Spleen (tissue), 11 donors: ENCODE measurements at regions not wholly inside any gene's neighbourhood (a gene's known extent, or its start where the extent isn't known, plus 50 kb on each side); places are given as distances from the start of the nearest gene placed in this dataset.

Experiments
- DNase-seq: peaks from one replicate; pipeline ENCODE4 v3.0.0-alpha.2; 2020
- H3K27ac ChIP-seq, 8 donors: fragments of 200-600 bp; sonication (generic) in 7 of 8; 1 replicate in 4 of 8; 2 replicates in 4 of 8; pipeline versions ENCODE4 v1.5.0 to v1.8.0; 2016 to 2021; ENCODE audit warnings: inconsistent platforms in 4 of 8, mild to moderate bottlenecking in 4 of 8, moderate library complexity in 1 of 8
- H3K27me3 ChIP-seq, 7 donors: fragments of 200-600 bp; sonication (generic) in 6 of 7; replicated peaks in 1 of 7; 1 replicate in 4 of 7; 2 replicates in 3 of 7; pipeline versions ENCODE4 v1.5.0 to v1.8.0; 2016 to 2021; ENCODE audit warnings: inconsistent platforms in 3 of 7, mild to moderate bottlenecking in 1 of 7
- H3K36me3 ChIP-seq, 6 donors: fragments of 200-600 bp; sonication (generic) in 5 of 6; 1 replicate in 4 of 6; 2 replicates in 2 of 6; pipeline versions ENCODE4 v1.5.0 to v1.8.0; 2016 to 2021; ENCODE audit warnings: inconsistent platforms in 2 of 6
- H3K4me1 ChIP-seq, 6 donors: fragments of 200-600 bp; sonication (generic) in 5 of 6; 1 replicate in 3 of 6; 2 replicates in 3 of 6; pipeline versions ENCODE4 v1.5.0 to v1.8.0; 2016 to 2021; ENCODE audit warnings: inconsistent platforms in 3 of 6
- H3K4me3 ChIP-seq, 8 donors: fragments of 200-600 bp; sonication (generic) in 7 of 8; 1 replicate in 4 of 8; 2 replicates in 4 of 8; pipeline versions ENCODE4 v1.5.0 to v1.8.0; 2016 to 2021; ENCODE audit warnings: inconsistent platforms in 4 of 8, mild to moderate bottlenecking in 4 of 8, moderate library complexity in 2 of 8
- H3K9me3 ChIP-seq, 8 donors: fragments of 200-600 bp; sonication (generic) in 7 of 8; 1 replicate in 4 of 8; 2 replicates in 4 of 8; pipeline versions ENCODE4 v1.5.0 to v1.8.0; 2016 to 2021; ENCODE audit warnings: inconsistent platforms in 4 of 8
- POLR2A ChIP-seq, 3 donors: fragments of 450-650 bp; IDR thresholded peaks; one replicate each; pipeline ENCODE4 v1.5.1; 2017; ENCODE audit warnings: antibody characterized with exemption in 3 of 3, mild to moderate bottlenecking in 1 of 3
- POLR2AphosphoS5 ChIP-seq, 3 donors: sonication (generic); formaldehyde crosslinking; IDR thresholded peaks; one replicate each; pipeline ENCODE4 v1.5.1; 2017; ENCODE audit warnings: antibody characterized with exemption in 3 of 3
- WGBS, 5 donors: extraction: QIAGEN DNeasy Blood & Tissue Kit in 3 of 5; methylation state at CpG; one replicate each; pipeline versions ENCODE4 v1.1.5 to v1.1.7; 2013 to 2018; 5-methylcytosine and 5-hydroxymethylcytosine counted together
- intact Hi-C: fragments of 100-400 bp; cut with DNase I; formaldehyde crosslinking; loops from one replicate; pipeline ENCODE4 v1.15.0; 2023; ENCODE audit warnings: low total_unique reads
- TF ChIP-seq, protein P1 (sequence below), 11 experiments: fragments of 200-600 bp in 7 of 11; fragments of 450-650 bp in 4 of 11; sonication (generic) in 4 of 11; IDR thresholded peaks in 8 of 11; conservative IDR thresholded peaks in 3 of 11; 1 replicate in 7 of 11; 2 replicates in 4 of 11; pipeline versions ENCODE4 v1.4.0 to v1.8.0; 2016 to 2021; ENCODE audit warnings: antibody characterized with exemption in 11 of 11, inconsistent platforms in 4 of 11, mild to moderate bottlenecking in 1 of 11
- donor health status: healthy with polysubstance abuse.
- donor health status: DM: no; HTN: no; CAD: no; lungs with moderate emphysema.
- donor health status: DM: no; HTN: no; CAD: no.
- donor health status: Bipolar disorder and iron deficiency.
- donor health status: healthy.
- donor health status: DM: no; HTN: no; CAD: no.
- donor health status: DM: yes; HTN: yes; CAD: no.

DNA sequence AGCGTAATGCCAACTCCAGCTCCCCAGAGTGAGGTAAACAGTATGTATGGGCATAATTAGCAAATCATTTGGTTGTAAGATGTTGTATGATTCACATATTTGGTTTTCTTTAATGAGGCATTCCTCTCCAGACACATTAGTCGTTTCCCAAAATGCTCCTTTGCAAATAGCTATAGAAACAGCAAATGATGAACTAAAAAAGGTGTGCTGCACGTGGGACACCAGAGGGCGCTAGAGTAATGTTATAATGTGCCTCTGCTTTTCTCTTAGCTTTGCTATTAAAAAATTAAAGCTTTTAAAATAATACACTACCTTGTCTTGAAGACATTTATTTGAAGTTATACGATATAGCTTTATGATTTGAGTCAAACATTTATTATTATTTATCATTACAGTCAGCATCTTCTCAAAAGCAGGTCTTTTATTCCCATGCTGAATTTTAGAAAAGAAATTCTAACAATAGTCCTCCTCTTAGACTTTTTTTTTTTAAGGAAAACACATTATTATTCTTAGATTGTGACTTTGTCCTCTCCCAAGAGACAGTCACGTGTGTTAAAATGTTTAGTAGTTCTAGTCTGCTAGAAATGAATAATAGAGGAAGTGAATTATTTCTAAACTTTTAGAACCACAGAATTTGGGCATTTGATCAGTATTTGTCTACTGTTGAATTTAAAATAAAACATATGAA is 121.6 kb upstream of the FRY start:
- DNase-seq = no peak
- Histone ChIP-seq H3K27me3 (no peaks in the 10 kb centered on the region), H3K27ac (peak overlapping the region in 3 of 8 donors; percentile 7 to 53 (median 28)), H3K4me1 (peaks cover 5 to 42% (median 21%) of the 10 kb centered on the region in 6 donors), H3K4me3 (no peak overlapping the region), H3K36me3 (no peaks in the 10 kb centered on the region), H3K9me3 (no peaks in the 10 kb centered on the region)
- intact Hi-C loops = loop anchor here (5.0 kb wide), 1 partner anchor 402 kb away; no protein-coding TSS in a partner anchor
- 15 to 18% (median 17%) methylated on average over 6 of the region's 6 CpGs for WGBS, 5 donors
- TF ChIP-seq POLR2A (IDR thresholded peaks at IDR 0.05) = no peak
- TF ChIP-seq, protein P1, sequence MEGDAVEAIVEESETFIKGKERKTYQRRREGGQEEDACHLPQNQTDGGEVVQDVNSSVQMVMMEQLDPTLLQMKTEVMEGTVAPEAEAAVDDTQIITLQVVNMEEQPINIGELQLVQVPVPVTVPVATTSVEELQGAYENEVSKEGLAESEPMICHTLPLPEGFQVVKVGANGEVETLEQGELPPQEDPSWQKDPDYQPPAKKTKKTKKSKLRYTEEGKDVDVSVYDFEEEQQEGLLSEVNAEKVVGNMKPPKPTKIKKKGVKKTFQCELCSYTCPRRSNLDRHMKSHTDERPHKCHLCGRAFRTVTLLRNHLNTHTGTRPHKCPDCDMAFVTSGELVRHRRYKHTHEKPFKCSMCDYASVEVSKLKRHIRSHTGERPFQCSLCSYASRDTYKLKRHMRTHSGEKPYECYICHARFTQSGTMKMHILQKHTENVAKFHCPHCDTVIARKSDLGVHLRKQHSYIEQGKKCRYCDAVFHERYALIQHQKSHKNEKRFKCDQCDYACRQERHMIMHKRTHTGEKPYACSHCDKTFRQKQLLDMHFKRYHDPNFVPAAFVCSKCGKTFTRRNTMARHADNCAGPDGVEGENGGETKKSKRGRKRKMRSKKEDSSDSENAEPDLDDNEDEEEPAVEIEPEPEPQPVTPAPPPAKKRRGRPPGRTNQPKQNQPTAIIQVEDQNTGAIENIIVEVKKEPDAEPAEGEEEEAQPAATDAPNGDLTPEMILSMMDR (IDR thresholded peaks at IDR 0.05 in 8 of 11, conservative IDR thresholded peaks at IDR 0.05 in 3 of 11) = peak; percentile 47 to 88 (median 79)

DNA sequence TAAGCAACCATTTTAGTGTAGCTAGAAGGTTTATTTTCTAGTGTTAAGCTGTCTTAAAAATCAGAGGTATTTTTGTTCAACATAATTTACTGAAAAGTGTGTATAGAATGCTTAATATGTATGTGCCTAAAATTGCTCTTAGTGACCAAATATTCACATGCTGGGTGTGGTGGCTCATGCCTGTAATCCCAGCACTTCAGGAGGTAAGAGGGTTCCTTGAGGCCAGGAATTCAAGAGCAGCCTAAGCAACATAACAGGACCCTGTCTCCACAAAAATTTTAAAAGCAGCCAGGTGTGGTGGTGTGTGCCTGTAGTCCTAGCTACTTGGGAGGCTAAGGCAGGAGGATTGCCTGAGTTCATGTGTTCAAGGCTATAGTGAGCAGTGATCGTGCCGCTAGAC is 120.9 kb upstream of the FRY start:
- no peak overlapping the region for H3K4me3 ChIP-seq
- no peaks in the 10 kb centered on the region for H3K27me3 ChIP-seq
- 60 to 91% (median 73%) methylated on average over 2 of the region's 2 CpGs for WGBS, 5 donors
- peaks cover 5 to 40% (median 20%) of the 10 kb centered on the region in 6 donors for H3K4me1 ChIP-seq
- intact Hi-C loops = loop anchor here (5.0 kb wide), 1 partner anchor 402 kb away; no protein-coding TSS in a partner anchor
- no peak for TF ChIP-seq POLR2A (IDR thresholded peaks at IDR 0.05)
- TF ChIP-seq POLR2AphosphoS5 (IDR thresholded peaks at IDR 0.05) = no peak
- TF ChIP-seq, protein P1 (IDR thresholded peaks at IDR 0.05 in 8 of 11, conservative IDR thresholded peaks at IDR 0.05 in 3 of 11) = no peak
- H3K36me3 ChIP-seq = no peaks in the 10 kb centered on the region
- peak overlapping the region in 3 of 8 donors; percentile 7 to 53 (median 28) for H3K27ac ChIP-seq
- H3K9me3 ChIP-seq = no peaks in the 10 kb centered on the region
- no peak for DNase-seq

- no peaks in the 10 kb centered on the region for H3K27me3 ChIP-seq
- no peak overlapping the region for H3K4me3 ChIP-seq
- no peak for DNase-seq
- H3K9me3 ChIP-seq = no peaks in the 10 kb centered on the region
- intact Hi-C loops = loop anchor here (5.0 kb wide), 1 partner anchor 399 kb away; no protein-coding TSS in a partner anchor
- H3K4me1 ChIP-seq = peaks cover 5 to 40% (median 20%) of the 10 kb centered on the region in 6 donors
- no peak overlapping the region for H3K27ac ChIP-seq
- no peak for TF ChIP-seq POLR2A (IDR thresholded peaks at IDR 0.05)
- TF ChIP-seq POLR2AphosphoS5 (IDR thresholded peaks at IDR 0.05) = no peak
- TF ChIP-seq, protein P1 (IDR thresholded peaks at IDR 0.05 in 8 of 11, conservative IDR thresholded peaks at IDR 0.05 in 3 of 11) = no peak
- 76 to 87% (median 77%) methylated on average over 2 of the region's 2 CpGs for WGBS, 5 donors
- H3K36me3 ChIP-seq = no peaks in the 10 kb centered on the region
Observed at GRCh38 chr13:31912647-31913401, 118.8 kb upstream of the FRY start.

DNA sequence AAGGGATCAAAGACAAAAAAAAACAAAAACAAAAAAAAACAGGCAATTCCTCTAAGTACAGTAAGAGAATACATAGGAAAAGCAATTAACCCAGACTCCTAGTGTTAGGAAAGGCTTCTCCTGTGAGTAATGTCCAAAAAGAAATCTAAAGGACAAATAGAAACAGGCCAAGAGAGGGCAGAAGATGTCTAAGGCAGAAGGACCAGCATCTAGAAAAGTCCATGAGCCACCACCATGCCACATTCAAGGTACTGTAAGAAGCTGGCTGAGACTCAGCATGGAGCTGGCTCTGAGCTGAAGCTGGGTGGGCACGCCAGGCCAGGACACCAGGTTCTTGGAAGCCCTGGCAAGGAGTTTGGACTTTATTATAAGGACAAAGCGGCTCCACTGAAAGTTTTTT is 118.1 kb upstream of the FRY start:
- peaks cover 5 to 37% (median 20%) of the 10 kb centered on the region in 6 donors for H3K4me1 ChIP-seq
- no peaks in the 10 kb centered on the region for H3K36me3 ChIP-seq
- no peak for TF ChIP-seq POLR2AphosphoS5 (IDR thresholded peaks at IDR 0.05)
- TF ChIP-seq POLR2A (IDR thresholded peaks at IDR 0.05) = no peak
- TF ChIP-seq, protein P1 (IDR thresholded peaks at IDR 0.05 in 8 of 11, conservative IDR thresholded peaks at IDR 0.05 in 3 of 11) = no peak
- DNase-seq = no peak
- H3K4me3 ChIP-seq = no peak overlapping the region
- WGBS, 5 donors = 86 to 100% (median 94%) methylated on average over 2 of the region's 2 CpGs
- H3K27ac ChIP-seq = no peak overlapping the region
- no peaks in the 10 kb centered on the region for H3K27me3 ChIP-seq
- H3K9me3 ChIP-seq = no peaks in the 10 kb centered on the region
- intact Hi-C loops = loop anchor here (5.0 kb wide), 1 partner anchor 399 kb away; no protein-coding TSS in a partner anchor
